GM19043 (cell line): ENCODE measurements at regions not wholly inside any gene's neighbourhood (a gene's known extent, or its start where the extent isn't known, plus 50 kb on each side); places are given as distances from the start of the nearest gene placed in this dataset.
"Not testable (repeated sequence)": the region's sequence is repeated elsewhere in the genome, so short reads cannot be mapped to it uniquely, and the experiment has no call there.

ENCODE experiments used
- ATAC-seq: cut with Tn5 transposase; IDR thresholded peaks from one replicate; pipeline ENCODE4 v1.9.1; 2021; ENCODE audit warnings: low read depth; ENCODE audit not compliant: unreplicated experiment

DNA sequence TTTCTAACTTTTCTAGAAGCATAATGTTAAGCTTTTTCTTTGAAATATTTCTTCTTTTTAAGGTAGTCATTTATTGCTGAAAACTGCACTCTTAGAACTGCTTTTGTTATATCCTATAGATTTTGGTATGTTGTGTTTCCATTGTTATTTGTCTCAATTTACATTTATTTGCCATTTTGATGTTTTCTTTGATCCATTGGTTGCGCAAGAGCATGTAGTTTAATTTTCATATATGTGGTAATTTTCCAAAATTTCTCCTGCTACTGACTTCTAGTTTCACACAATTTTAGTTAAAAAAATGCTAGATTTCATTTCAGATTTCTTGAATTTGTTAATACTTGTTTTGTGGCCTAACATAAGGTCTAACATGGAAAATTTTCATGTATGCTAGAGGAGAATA lies 1029.3 kb upstream of the TYRP1 start:
- ATAC-seq: no peak

- ATAC-seq: no peak
These were observed 1016.4 kb upstream of the TYRP1 start for GRCh38 chr9:11676821-11677220.

GRCh38 chr9:11686733-11687132 lies 1006.5 kb upstream of the TYRP1 start:
- ATAC-seq: no peak

- ATAC-seq: no peak
These were observed 996.1 kb upstream of the TYRP1 start for GRCh38 chr9:11697126-11697525.

DNA sequence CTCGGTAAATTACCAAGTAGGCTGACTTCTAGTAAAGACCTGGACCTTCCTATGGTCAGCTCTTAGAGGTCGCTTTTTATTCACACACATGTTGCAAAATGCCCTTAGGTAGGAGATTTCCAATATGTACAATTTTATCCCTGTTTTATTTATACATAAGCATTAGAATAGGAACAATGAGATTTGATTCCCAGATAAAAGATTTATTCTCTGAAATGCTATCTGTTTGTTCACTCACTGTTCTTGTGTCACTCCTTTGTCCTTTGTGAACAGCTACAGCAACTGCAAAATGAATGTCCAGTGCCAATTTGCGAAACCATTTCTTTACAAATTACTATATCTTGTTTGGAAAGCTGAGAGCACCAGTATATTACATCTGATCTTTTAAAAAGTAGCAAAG lies 991.5 kb upstream of the TYRP1 start:
- no peak for ATAC-seq

GRCh38 chr9:11702548-11702947 lies 990.6 kb upstream of the TYRP1 start:
- ATAC-seq: no peak

DNA sequence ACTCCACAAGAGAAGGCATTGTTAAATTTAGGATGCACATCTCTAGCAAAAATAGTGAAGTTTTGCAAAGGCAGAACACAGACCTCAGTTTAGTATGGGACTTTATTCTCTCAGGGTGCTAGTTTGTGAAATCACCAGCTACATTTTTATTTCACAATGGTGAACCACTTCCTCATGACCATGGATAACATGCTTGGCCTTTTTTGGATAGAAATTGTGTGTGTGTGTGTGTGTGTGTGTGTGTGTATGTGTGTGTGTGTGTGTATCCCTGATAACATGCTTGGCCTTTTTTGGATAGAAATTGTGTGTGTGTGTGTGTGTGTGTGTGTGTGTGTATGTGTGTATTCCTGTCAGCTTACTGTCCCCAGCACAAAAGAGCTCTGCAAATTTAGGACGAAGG lies 989.0 kb upstream of the TYRP1 start:
- not testable (repeated sequence) for ATAC-seq

DNA sequence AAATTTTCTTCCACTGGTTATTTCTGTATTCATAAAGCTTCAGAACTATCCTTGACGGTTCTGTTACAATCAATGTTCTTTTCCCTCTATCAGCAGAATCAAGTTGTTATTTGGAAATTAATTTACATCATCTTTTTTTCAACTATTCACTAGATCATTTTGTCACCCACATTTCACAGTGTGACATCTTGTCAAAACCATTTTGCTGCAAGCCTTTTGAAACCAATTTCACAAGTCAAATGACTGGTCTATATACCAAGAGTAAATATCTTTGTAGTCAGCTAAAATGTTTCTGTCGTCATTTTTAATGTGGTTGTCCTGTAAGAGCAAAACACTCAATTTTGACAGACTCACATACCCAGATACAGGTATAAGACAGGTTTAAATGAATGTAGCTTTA lies 984.3 kb upstream of the TYRP1 start:
- ATAC-seq: no peak

GRCh38 chr9:11709567-11709966 lies 983.6 kb upstream of the TYRP1 start:
- ATAC-seq: no peak

GRCh38 chr9:11713077-11713476 lies 980.1 kb upstream of the TYRP1 start:
- no peak for ATAC-seq

DNA sequence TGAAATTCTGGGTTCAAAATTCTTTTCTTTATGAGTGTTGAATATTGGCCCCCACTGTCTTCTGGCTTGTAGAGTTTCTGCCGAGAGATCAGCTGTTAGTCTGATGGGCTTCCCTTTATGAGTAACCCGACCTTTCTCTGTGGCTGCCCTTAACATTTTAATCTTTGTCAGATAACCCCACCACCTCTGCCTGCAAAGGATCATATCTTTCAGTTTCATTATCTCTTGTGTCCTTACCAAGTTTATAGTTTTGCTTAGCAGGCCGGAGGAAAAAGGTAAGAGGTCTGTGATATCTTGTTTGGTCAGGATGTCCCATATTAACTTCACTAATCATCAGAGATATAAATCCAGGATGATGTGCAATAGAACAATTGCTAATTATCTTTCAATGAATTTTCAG lies 970.2 kb upstream of the TYRP1 start:
- ATAC-seq: no peak

DNA sequence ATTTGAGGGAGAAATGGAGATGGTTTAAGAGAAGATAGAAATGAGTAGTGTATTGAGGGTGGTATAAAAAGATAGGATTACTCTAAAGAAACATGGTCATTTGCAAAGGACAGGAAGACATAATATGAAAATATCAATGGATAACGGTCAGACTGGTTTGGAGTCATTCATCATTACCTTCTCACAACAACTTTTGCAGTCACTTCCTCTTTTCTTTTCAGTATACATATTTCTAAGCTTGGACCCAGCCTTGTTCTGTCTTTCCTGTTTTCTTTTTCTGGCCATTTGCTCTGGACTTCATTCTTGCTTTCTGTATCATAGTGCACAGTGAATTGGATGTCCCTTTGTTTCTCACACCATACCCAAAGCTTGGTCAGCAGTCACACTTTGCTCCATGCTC lies 966.5 kb upstream of the TYRP1 start:
- ATAC-seq: no peak

GRCh38 chr9:11735391-11735790 lies 957.8 kb upstream of the TYRP1 start:
- no peak for ATAC-seq

DNA sequence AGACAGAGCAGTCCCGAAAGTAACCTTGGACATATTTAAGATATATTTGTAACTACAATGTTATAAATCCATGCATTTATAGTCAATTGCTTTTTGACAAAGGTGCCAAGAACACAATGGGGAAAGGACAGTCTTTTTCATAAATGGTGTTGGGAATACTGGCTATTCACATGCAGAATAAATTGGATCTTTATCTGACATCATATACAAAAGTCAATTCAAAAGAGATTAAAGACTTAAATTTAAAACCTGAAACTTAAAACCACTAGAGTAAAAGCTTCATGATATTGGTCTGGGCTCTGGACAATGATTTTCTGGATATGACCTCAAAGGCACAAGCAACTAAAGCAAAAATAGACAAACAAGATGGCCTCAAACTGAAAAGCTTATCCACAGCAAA lies 950.7 kb upstream of the TYRP1 start:
- ATAC-seq: no peak

DNA sequence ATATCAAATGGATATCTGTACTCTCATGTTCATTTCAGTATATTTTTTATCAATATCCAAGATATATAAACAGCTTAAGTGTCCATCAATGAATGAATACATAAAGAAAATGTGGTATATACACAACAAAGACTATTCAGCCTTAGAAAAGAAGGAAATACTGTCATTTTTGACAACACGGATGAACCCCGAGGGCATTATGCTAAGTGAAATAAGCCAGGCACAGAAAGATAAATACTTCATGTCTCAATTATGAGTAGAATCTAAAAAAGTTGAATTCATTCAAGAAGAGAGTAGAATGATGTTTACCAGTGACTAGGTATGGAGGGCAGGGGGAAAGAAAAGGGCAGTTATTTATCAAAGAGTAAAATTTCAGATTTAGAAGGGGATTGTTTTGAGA lies 949.8 kb upstream of the TYRP1 start:
- no peak for ATAC-seq

- no peak for ATAC-seq
These were observed 943.8 kb upstream of the TYRP1 start for GRCh38 chr9:11749396-11749795.

GRCh38 chr9:11755951-11756350 lies 937.2 kb upstream of the TYRP1 start:
- no peak for ATAC-seq

DNA sequence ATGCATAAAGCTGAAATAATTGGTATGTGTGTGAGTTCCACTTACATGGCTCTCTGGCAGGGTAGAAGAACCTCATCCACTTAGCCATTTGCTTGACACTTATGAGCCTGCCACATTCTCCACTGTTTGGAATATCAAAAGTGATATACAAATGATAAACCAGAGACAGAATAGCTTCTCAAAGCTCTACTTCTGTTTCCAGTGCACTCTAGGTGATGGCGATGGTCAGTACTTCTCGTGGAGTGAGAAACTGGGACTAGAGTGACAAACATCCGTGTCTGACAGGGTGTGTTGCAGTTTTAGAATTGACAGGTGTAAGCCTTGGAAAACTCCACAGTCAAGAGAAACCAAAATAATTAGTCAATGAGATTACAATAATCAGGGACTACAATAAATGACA lies 935.8 kb upstream of the TYRP1 start:
- ATAC-seq: no peak

GRCh38 chr9:11758016-11758415 lies 935.2 kb upstream of the TYRP1 start:
- ATAC-seq: no peak

DNA sequence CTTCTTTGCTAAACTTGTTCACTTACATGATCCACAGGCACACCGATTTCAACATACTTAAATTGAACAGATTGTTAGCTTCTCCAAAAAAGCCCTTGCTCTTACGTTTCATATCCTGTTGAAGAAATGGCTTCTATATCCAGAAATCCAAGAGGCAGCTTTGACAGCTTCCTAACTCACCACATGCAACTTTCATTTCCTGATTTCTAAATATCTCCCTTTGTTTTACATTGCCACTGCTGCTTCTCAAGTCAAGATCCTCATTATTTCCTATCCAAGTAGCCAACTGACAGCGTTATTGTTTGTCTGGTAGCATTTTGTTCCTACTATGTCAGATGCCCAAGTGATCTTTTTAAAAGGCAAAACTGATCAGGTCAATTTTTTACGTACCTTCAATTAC lies 913.2 kb upstream of the TYRP1 start:
- ATAC-seq: no peak

GRCh38 chr9:11792870-11793269 lies 900.3 kb upstream of the TYRP1 start:
- ATAC-seq: no peak

DNA sequence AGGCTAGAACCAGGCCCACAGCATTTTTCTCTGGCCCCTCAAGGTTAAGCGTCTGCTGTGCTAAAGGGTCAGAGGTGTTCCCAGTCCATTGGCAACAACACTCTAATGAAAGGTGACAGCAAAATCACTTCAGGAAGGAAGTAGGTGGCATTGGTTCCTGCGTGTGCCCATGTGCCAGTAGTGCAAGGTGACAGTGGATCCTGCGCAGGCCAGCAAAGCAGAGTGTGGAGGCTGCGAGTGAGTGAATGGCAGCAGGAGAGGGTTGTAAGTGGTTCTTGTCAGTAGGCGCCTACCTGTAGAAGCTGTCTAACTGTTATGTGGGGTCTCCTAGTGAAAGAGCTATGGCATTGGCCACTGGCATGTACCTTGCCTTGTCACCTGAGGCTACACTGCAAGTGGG lies 898.2 kb upstream of the TYRP1 start:
- ATAC-seq: no peak

GRCh38 chr9:11805969-11806368 lies 887.2 kb upstream of the TYRP1 start:
- ATAC-seq: no peak
